Right lobe of liver (tissue), 6 donors: ENCODE measurements at regions not wholly inside any gene's neighbourhood (a gene's known extent, or its start where the extent isn't known, plus 50 kb on each side); places are given as distances from the start of the nearest gene placed in this dataset.

Experiments used
- ATAC-seq, 4 donors: fragments of 200-7000 bp; cut with Tn5 transposase; one replicate each; pipeline ENCODE4 v1.9.1; 2020; ENCODE audit warnings: mild to moderate bottlenecking in 4 of 4, moderate library complexity in 4 of 4
- DNase-seq, 3 donors: peaks; one replicate each; pipeline ENCODE4 v3.0.0-alpha.2; 2020
- H3K27ac ChIP-seq, 3 donors: fragments of 200-600 bp; one replicate each; pipeline ENCODE4 v1.8.0; 2022
- H3K27me3 ChIP-seq, 2 donors: fragments of 200-600 bp; one replicate each; pipeline ENCODE4 v1.8.0; 2022
- H3K36me3 ChIP-seq, 4 donors: fragments of 200-600 bp; sonication (generic) in 1 of 4; one replicate each; pipeline versions ENCODE4 v1.5.1 to v1.8.0; 2017 to 2022; ENCODE audit warnings: control low read depth in 1 of 4
- H3K4me1 ChIP-seq, 4 donors: fragments of 200-600 bp; sonication (generic) in 1 of 4; one replicate each; pipeline versions ENCODE4 v1.5.1 to v1.8.0; 2017 to 2022; ENCODE audit warnings: control low read depth in 1 of 4
- H3K4me3 ChIP-seq, 3 donors: fragments of 200-600 bp; one replicate each; pipeline ENCODE4 v1.8.0; 2022
- H3K9me3 ChIP-seq, 4 donors: fragments of 200-600 bp; sonication (generic) in 1 of 4; one replicate each; pipeline versions ENCODE4 v1.5.1 to v1.8.0; 2017 to 2022; ENCODE audit warnings: control low read depth in 1 of 4
- CTCF ChIP-seq, 4 donors: fragments of 200-600 bp in 3 of 4; fragments of 450-650 bp in 1 of 4; IDR thresholded peaks; one replicate each; pipeline versions ENCODE4 v1.5.1 to v1.8.0; 2016 to 2022; ENCODE audit warnings: antibody characterized with exemption in 4 of 4, mild to moderate bottlenecking in 2 of 4
- POLR2A ChIP-seq: fragments of 450-650 bp; IDR thresholded peaks from one replicate; pipeline ENCODE4 v1.6.1; 2017; ENCODE audit warnings: antibody characterized with exemption, mild to moderate bottlenecking
- WGBS: methylation state at CpG from one replicate; pipeline ENCODE4 v1.1.6; 2018; ENCODE audit warnings: low coverage, low lambda C conversion rate; ENCODE audit not compliant: insufficient coverage; ENCODE audit errors: missing lambda C conversion rate; 5-methylcytosine and 5-hydroxymethylcytosine counted together
- intact Hi-C, 2 donors: fragments of 100-400 bp; cut with DNase I; formaldehyde crosslinking; loops; one replicate each; pipeline versions ENCODE4 v1.11.2 to v1.14.1; 2022
- donor health status: DM: no; HTN: yes; CAD: no.
- donor health status: DM: no; HTN: no; CAD: no.
- donor health status: DM: no; HTN: no; CAD: no.
- donor health status: DM: no; HTN: yes; CAD: no.
- donor health status: DM: no; HTN: yes; CAD: no.

- no peak for DNase-seq
- H3K4me3 ChIP-seq = no peak overlapping the region
- WGBS = 20% methylated on average over 1 of the region's 1 CpG
- TF ChIP-seq CTCF (IDR thresholded peaks at IDR 0.05) = no peak
- no peaks in the 10 kb centered on the region for H3K27me3 ChIP-seq
- H3K9me3 ChIP-seq = no peaks in the 10 kb centered on the region
- H3K36me3 ChIP-seq = no peaks in the 10 kb centered on the region
- peak; percentile 30 to 74 (median 65) for ATAC-seq
- intact Hi-C loops = no loop called here
- H3K4me1 ChIP-seq = peaks cover 0 to 10% (median 0%) of the 10 kb centered on the region in 4 donors
- H3K27ac ChIP-seq = no peak overlapping the region
Observed at GRCh38 chr7:86470763-86471162, 172.9 kb upstream of the GRM3 start.

- DNase-seq (peak in 2 of 3 donors; percentile 29 to 70), ATAC-seq (peak; percentile 94 to 99 (median 98))
- peaks cover 0 to 10% (median 0%) of the 10 kb centered on the region in 4 donors for H3K4me1 ChIP-seq
- WGBS = 27% methylated on average over 9 of the region's 9 CpGs
- peak; percentile 67 to 87 (median 74) for TF ChIP-seq CTCF (IDR thresholded peaks at IDR 0.05)
- TF ChIP-seq POLR2A = no peak
- H3K4me3 ChIP-seq = no peak overlapping the region
- no peak overlapping the region for H3K27ac ChIP-seq
- intact Hi-C loops = no loop called here
- H3K36me3 ChIP-seq = no peaks in the 10 kb centered on the region
- H3K9me3 ChIP-seq = no peaks in the 10 kb centered on the region
- H3K27me3 ChIP-seq = no peaks in the 10 kb centered on the region
Observed at GRCh38 chr7:86469680-86470295, 173.9 kb upstream of the GRM3 start.

- Histone ChIP-seq H3K9me3 (no peaks in the 10 kb centered on the region), H3K4me1 (no peaks in the 10 kb centered on the region), H3K36me3 (no peaks in the 10 kb centered on the region), H3K27ac (no peak overlapping the region), H3K27me3 (no peaks in the 10 kb centered on the region), H3K4me3 (no peak overlapping the region)
- no peak for TF ChIP-seq CTCF (IDR thresholded peaks at IDR 0.05)
- TF ChIP-seq POLR2A = no peak
- no peak for ATAC-seq
- DNase-seq = no peak
- intact Hi-C loops = no loop called here
- WGBS = 74% methylated on average over 2 of the region's 2 CpGs
Observed at GRCh38 chr7:86454753-86455152, 189.0 kb upstream of the GRM3 start.

GRCh38 chr7:86453454-86453853 is 190.3 kb upstream of the GRM3 start:
- Histone ChIP-seq H3K4me3 (no peak overlapping the region), H3K36me3 (no peaks in the 10 kb centered on the region), H3K27ac (no peak overlapping the region), H3K27me3 (no peaks in the 10 kb centered on the region), H3K9me3 (no peaks in the 10 kb centered on the region), H3K4me1 (no peaks in the 10 kb centered on the region)
- WGBS = 83% methylated on average over 1 of the region's 1 CpG
- no peak for ATAC-seq
- TF ChIP-seq CTCF (IDR thresholded peaks at IDR 0.05) (no peak), POLR2A (no peak)
- DNase-seq = no peak
- intact Hi-C loops = no loop called here

GRCh38 chr7:86448856-86449255 is 194.9 kb upstream of the GRM3 start:
- Histone ChIP-seq H3K27ac (no peak overlapping the region), H3K36me3 (no peaks in the 10 kb centered on the region), H3K4me3 (no peak overlapping the region), H3K9me3 (no peaks in the 10 kb centered on the region), H3K27me3 (no peaks in the 10 kb centered on the region), H3K4me1 (no peaks in the 10 kb centered on the region)
- TF ChIP-seq CTCF (IDR thresholded peaks at IDR 0.05) (no peak), POLR2A (no peak)
- no peak for DNase-seq
- WGBS = 44% methylated on average over 3 of the region's 3 CpGs
- intact Hi-C loops = no loop called here
- no peak for ATAC-seq
